HepG2 (cell line): ENCODE measurements at regions not wholly inside any gene's neighbourhood (a gene's known extent, or its start where the extent isn't known, plus 50 kb on each side); places are given as distances from the start of the nearest gene placed in this dataset.

ENCODE experiments used
- BHLHE40 ChIP-seq: IDR thresholded peaks from 2 replicates; pipeline ENCODE4 v1.6.1; 2011; ENCODE audit warnings: low read length, improper control_type of control experiment
- CEBPB ChIP-seq: IDR thresholded peaks from 2 replicates; pipeline ENCODE4 v1.6.1; 2011; ENCODE audit warnings: low read depth, low read length, improper control_type of control experiment, borderline replicate concordance
- CHCHD3 ChIP-seq: sonication (generic); formaldehyde crosslinking; IDR thresholded peaks from 2 replicates; pipeline ENCODE4 v1.8.0; 2022; ENCODE audit warnings: mild to moderate bottlenecking, missing genetic modification reagents, moderate library complexity
- ETV6 ChIP-seq: sonication (generic); formaldehyde crosslinking; conservative IDR thresholded peaks from 2 replicates; pipeline ENCODE4 v1.4.0; 2020; ENCODE audit warnings: missing genetic modification reagents
- FOXA1 ChIP-seq, 2 experiments: fragments of 450-650 bp in 1 of 2; sonication (generic) in 1 of 2; formaldehyde crosslinking in 1 of 2; IDR thresholded peaks; 2 replicates each; pipeline versions ENCODE4 v1.4.0 to v1.6.1; 2016 to 2020; ENCODE audit warnings: missing genetic modification reagents in 1 of 2
- JUN ChIP-seq: sonication (generic); formaldehyde crosslinking; IDR thresholded peaks from 2 replicates; pipeline ENCODE4 v1.4.0; 2020; ENCODE audit warnings: mild to moderate bottlenecking, missing genetic modification reagents
- POLR2AphosphoS5 ChIP-seq: IDR thresholded peaks from 2 replicates; pipeline ENCODE4 v1.6.1; 2012; ENCODE audit warnings: low read depth, low read length
- SNAPC2 ChIP-seq: sonication (generic); formaldehyde crosslinking; IDR thresholded peaks from 2 replicates; pipeline ENCODE4 v1.8.1; 2022; ENCODE audit warnings: mild to moderate bottlenecking, missing genetic modification reagents
- U2AF1 ChIP-seq: fragments of 200-400 bp; formaldehyde crosslinking; optimal IDR thresholded peaks from 2 replicates; pipeline ENCODE3; 2017; ENCODE audit warnings: mild to moderate bottlenecking, low read depth, low read length
- TF ChIP-seq, protein P1 (sequence below): sonication (generic); formaldehyde crosslinking; IDR thresholded peaks from 2 replicates; pipeline ENCODE4 v1.4.0; 2020; ENCODE audit warnings: missing genetic modification reagents, mild to moderate bottlenecking, borderline replicate concordance
- TF ChIP-seq, protein P2 (sequence below): sonication (generic); formaldehyde crosslinking; IDR thresholded peaks from 2 replicates; pipeline ENCODE4 v1.5.1; 2020; ENCODE audit warnings: missing genetic modification reagents, mild to moderate bottlenecking, borderline replicate concordance

DNA sequence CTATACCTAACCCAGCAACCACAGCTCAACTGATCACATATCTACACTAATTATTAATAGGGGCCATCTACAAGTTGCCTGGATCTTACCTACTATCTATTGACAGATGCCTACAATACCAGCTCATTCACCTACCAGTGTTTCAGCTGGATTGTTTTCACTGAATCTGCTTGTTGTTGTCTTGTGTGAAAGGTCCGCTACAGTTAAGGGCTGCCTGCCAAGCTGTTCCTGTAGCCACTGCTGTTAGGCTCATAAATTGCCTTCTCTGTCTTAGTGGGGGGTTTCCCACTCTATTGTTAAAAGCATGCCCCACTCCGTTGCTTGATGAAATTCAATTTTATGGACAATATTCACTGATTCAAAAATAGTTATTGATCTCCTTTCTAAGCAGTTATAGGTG lies 199.7 kb upstream of the TMPRSS15 start:
- TF ChIP-seq, protein P1, sequence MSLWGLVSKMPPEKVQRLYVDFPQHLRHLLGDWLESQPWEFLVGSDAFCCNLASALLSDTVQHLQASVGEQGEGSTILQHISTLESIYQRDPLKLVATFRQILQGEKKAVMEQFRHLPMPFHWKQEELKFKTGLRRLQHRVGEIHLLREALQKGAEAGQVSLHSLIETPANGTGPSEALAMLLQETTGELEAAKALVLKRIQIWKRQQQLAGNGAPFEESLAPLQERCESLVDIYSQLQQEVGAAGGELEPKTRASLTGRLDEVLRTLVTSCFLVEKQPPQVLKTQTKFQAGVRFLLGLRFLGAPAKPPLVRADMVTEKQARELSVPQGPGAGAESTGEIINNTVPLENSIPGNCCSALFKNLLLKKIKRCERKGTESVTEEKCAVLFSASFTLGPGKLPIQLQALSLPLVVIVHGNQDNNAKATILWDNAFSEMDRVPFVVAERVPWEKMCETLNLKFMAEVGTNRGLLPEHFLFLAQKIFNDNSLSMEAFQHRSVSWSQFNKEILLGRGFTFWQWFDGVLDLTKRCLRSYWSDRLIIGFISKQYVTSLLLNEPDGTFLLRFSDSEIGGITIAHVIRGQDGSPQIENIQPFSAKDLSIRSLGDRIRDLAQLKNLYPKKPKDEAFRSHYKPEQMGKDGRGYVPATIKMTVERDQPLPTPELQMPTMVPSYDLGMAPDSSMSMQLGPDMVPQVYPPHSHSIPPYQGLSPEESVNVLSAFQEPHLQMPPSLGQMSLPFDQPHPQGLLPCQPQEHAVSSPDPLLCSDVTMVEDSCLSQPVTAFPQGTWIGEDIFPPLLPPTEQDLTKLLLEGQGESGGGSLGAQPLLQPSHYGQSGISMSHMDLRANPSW (CRISPR knock-in tag): no peak
- TF ChIP-seq CHCHD3 (CRISPR knock-in tag): no peak
- no peak for TF ChIP-seq POLR2AphosphoS5
- no peak for TF ChIP-seq U2AF1
- TF ChIP-seq ETV6 (CRISPR knock-in tag): no peak
- TF ChIP-seq SNAPC2 (CRISPR knock-in tag): no peak
- no peak for TF ChIP-seq BHLHE40
- no peak for TF ChIP-seq JUN (CRISPR knock-in tag)
- no peak for TF ChIP-seq FOXA1 (IDR thresholded peaks at IDR 0.05)
- no peak for TF ChIP-seq FOXA1 (CRISPR knock-in tag; IDR thresholded peaks at IDR 0.05)
- no peak for TF ChIP-seq CEBPB
- TF ChIP-seq, protein P2, sequence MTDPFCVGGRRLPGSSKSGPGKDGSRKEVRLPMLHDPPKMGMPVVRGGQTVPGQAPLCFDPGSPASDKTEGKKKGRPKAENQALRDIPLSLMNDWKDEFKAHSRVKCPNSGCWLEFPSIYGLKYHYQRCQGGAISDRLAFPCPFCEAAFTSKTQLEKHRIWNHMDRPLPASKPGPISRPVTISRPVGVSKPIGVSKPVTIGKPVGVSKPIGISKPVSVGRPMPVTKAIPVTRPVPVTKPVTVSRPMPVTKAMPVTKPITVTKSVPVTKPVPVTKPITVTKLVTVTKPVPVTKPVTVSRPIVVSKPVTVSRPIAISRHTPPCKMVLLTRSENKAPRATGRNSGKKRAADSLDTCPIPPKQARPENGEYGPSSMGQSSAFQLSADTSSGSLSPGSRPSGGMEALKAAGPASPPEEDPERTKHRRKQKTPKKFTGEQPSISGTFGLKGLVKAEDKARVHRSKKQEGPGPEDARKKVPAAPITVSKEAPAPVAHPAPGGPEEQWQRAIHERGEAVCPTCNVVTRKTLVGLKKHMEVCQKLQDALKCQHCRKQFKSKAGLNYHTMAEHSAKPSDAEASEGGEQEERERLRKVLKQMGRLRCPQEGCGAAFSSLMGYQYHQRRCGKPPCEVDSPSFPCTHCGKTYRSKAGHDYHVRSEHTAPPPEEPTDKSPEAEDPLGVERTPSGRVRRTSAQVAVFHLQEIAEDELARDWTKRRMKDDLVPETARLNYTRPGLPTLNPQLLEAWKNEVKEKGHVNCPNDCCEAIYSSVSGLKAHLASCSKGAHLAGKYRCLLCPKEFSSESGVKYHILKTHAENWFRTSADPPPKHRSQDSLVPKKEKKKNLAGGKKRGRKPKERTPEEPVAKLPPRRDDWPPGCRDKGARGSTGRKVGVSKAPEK: no peak
